H1 (cell line): ENCODE measurements at regions not wholly inside any gene's neighbourhood (a gene's known extent, or its start where the extent isn't known, plus 50 kb on each side); places are given as distances from the start of the nearest gene placed in this dataset.

Source experiments
- CTCF ChIA-PET: fragments of 300-600 bp; sonication (Branson Sonifier 250); formaldehyde crosslinking; loops from one replicate; lab custom pipeline; 2021; ENCODE audit not compliant: partially characterized antibody; lab: Charles Lee
- POLR2A ChIA-PET: fragments of 300-600 bp; sonication (Branson Sonifier 250); formaldehyde crosslinking; loops from one replicate; lab custom pipeline; 2021; ENCODE audit warnings: inconsistent platforms; ENCODE audit not compliant: partially characterized antibody; lab: Charles Lee
- DNase-seq, 2 experiments: peaks; one replicate each; pipeline versions ENCODE4 v3.0.0 to v3.0.0-alpha.2; 2010 to 2022; ENCODE audit warnings: low spot score in 2 of 2, low read depth in 1 of 2, mixed read lengths in 1 of 2
- FAIRE-seq: peaks from 2 replicates; lab custom pipeline; 2011; peaks lifted over from hg19 to GRCh38; lab: Jason Lieb, UNC
- H2AFZ ChIP-seq: 2 replicates; pipeline ENCODE4 v1.8.1; 2012; ENCODE audit warnings: low read length, inconsistent platforms
- H2AK5ac ChIP-seq: 2 replicates; pipeline ENCODE4 v1.6.1; 2013; ENCODE audit warnings: low read depth, low read length
- H2BK120ac ChIP-seq: replicated peaks from 2 replicates; pipeline ENCODE3; 2013; ENCODE audit warnings: low read depth, low read length, inconsistent platforms
- H2BK12ac ChIP-seq: 2 replicates; pipeline ENCODE4 v1.6.1; 2013; ENCODE audit warnings: low read depth, low read length
- H2BK15ac ChIP-seq: 2 replicates; pipeline ENCODE4 v1.6.1; 2013; ENCODE audit warnings: low read length
- H2BK20ac ChIP-seq: 2 replicates; pipeline ENCODE4 v1.6.1; 2013; ENCODE audit warnings: low read length
- H2BK5ac ChIP-seq: 2 replicates; pipeline ENCODE4 v1.6.1; 2013; ENCODE audit warnings: low read depth, low read length
- H3K14ac ChIP-seq: 2 replicates; pipeline ENCODE4 v1.6.1; 2013; ENCODE audit warnings: inconsistent platforms; ENCODE audit not compliant: insufficient read length
- H3K18ac ChIP-seq: 2 replicates; pipeline ENCODE4 v1.6.1; 2013; ENCODE audit warnings: low read length; ENCODE audit errors: extremely low read depth
- H3K23ac ChIP-seq: 2 replicates; pipeline ENCODE4 v1.6.1; 2013; ENCODE audit warnings: inconsistent platforms; ENCODE audit not compliant: insufficient read length
- H3K23me2 ChIP-seq: 2 replicates; pipeline ENCODE4 v1.6.1; 2013; ENCODE audit warnings: low read depth, low read length
- H3K27ac ChIP-seq: 2 replicates; pipeline ENCODE4 v1.6.1; 2011; ENCODE audit warnings: low read depth, low read length, inconsistent platforms
- H3K27me3 ChIP-seq, 4 experiments: replicated peaks in 1 of 4; 1 replicate in 1 of 4; 2 replicates in 3 of 4; pipeline versions ENCODE4 v1.6.1 to v1.8.1; 2011 to 2013; ENCODE audit warnings: low read length in 3 of 4, mild to moderate bottlenecking in 3 of 4, inconsistent platforms in 2 of 4, mixed read lengths in 2 of 4, moderate library complexity in 1 of 4; ENCODE audit not compliant: control insufficient read depth in 3 of 4, insufficient read depth in 3 of 4; ENCODE audit errors: extremely low read depth in 1 of 4
- H3K36me3 ChIP-seq, 4 experiments: 2 replicates each; pipeline versions ENCODE4 v1.6.1 to v1.8.1; 2011 to 2013; ENCODE audit warnings: mild to moderate bottlenecking in 4 of 4, low read length in 3 of 4, moderate library complexity in 2 of 4, control low read depth in 1 of 4, inconsistent platforms in 1 of 4; ENCODE audit not compliant: insufficient read depth in 4 of 4, control insufficient read depth in 2 of 4
- H3K4ac ChIP-seq: replicated peaks from 2 replicates; pipeline ENCODE3; 2013; ENCODE audit warnings: low read length, low read depth, mixed read lengths, inconsistent platforms; ENCODE audit not compliant: insufficient read length
- H3K4me1 ChIP-seq, 4 experiments: replicated peaks in 1 of 4; 1 replicate in 1 of 4; 2 replicates in 3 of 4; pipeline versions ENCODE4 v1.6.1 to v1.8.1; 2011 to 2013; ENCODE audit warnings: low read length in 3 of 4, inconsistent platforms in 2 of 4, mixed read lengths in 1 of 4; ENCODE audit not compliant: insufficient read depth in 4 of 4, control insufficient read depth in 3 of 4
- H3K4me2 ChIP-seq, 2 experiments: 2 replicates each; pipeline versions ENCODE4 v1.6.1 to v1.8.1; 2011 to 2013; ENCODE audit warnings: low read depth in 2 of 2, low read length in 2 of 2, control low read depth in 1 of 2, inconsistent platforms in 1 of 2, mild to moderate bottlenecking in 1 of 2; ENCODE audit not compliant: insufficient read depth in 1 of 2
- H3K4me3 ChIP-seq, 4 experiments: fragments of 200-600, 300-600 bp in 1 of 4; sonication (generic), shearing (Covaris generic), sonication (Bioruptor Twin) in 1 of 4; 2 replicates each; pipeline versions ENCODE4 v1.5.1 to v1.8.1; 2011 to 2016; ENCODE audit warnings: low read length in 4 of 4, low read depth in 3 of 4, control low read depth in 2 of 4, inconsistent platforms in 2 of 4, mild to moderate bottlenecking in 2 of 4, mixed read lengths in 1 of 4, moderate library complexity in 1 of 4; ENCODE audit not compliant: insufficient read depth in 2 of 4; ENCODE audit errors: extremely low read depth in 1 of 4
- H3K56ac ChIP-seq: replicated peaks from 2 replicates; pipeline ENCODE3; 2013; ENCODE audit warnings: low read depth, mild to moderate bottlenecking, mixed read lengths, low read length, inconsistent platforms; ENCODE audit not compliant: insufficient read length
- H3K79me1 ChIP-seq: 2 replicates; pipeline ENCODE4 v1.6.1; 2013; ENCODE audit warnings: low read depth, low read length, control low read depth
- H3K79me2 ChIP-seq, 2 experiments: 2 replicates each; pipeline versions ENCODE4 v1.6.1 to v1.8.1; 2012 to 2013; ENCODE audit warnings: low read length in 2 of 2, mild to moderate bottlenecking in 2 of 2, inconsistent platforms in 1 of 2; ENCODE audit not compliant: insufficient read depth in 2 of 2, control insufficient read depth in 1 of 2
- H3K9ac ChIP-seq, 4 experiments: replicated peaks in 1 of 4; 1 replicate in 1 of 4; 2 replicates in 3 of 4; pipeline versions ENCODE4 v1.6.1 to v1.8.1; 2011 to 2013; ENCODE audit warnings: low read depth in 3 of 4, low read length in 3 of 4, control low read depth in 2 of 4, mild to moderate bottlenecking in 2 of 4, moderate library complexity in 2 of 4, inconsistent platforms in 1 of 4; ENCODE audit errors: extremely low read depth in 1 of 4
- H3K9me3 ChIP-seq, 2 experiments: 2 replicates each; pipeline versions ENCODE4 v1.6.1 to v1.8.1; 2012 to 2013; ENCODE audit warnings: mild to moderate bottlenecking in 2 of 2, moderate library complexity in 2 of 2, control low read depth in 1 of 2, inconsistent platforms in 1 of 2, low read depth in 1 of 2, low read length in 1 of 2, mixed read lengths in 1 of 2; ENCODE audit not compliant: insufficient read depth in 2 of 2
- H4K20me1 ChIP-seq, 2 experiments: replicated peaks in 1 of 2; 2 replicates each; pipeline versions ENCODE3 to v1.8.1; 2011 to 2013; ENCODE audit warnings: inconsistent platforms in 2 of 2, low read length in 2 of 2, mild to moderate bottlenecking in 1 of 2; ENCODE audit not compliant: insufficient read depth in 2 of 2, control insufficient read depth in 1 of 2
- H4K5ac ChIP-seq: 2 replicates; pipeline ENCODE4 v1.6.1; 2013; ENCODE audit warnings: low read length, low read depth, mixed read lengths, inconsistent platforms; ENCODE audit not compliant: insufficient read length
- H4K8ac ChIP-seq: 2 replicates; pipeline ENCODE4 v1.8.0; 2013; ENCODE audit warnings: mild to moderate bottlenecking, moderate library complexity, low read length, inconsistent platforms; ENCODE audit not compliant: insufficient read depth; ENCODE audit errors: extremely low read depth
- H4K91ac ChIP-seq: replicated peaks from 2 replicates; pipeline ENCODE3; 2013; ENCODE audit warnings: low read length, mixed read lengths, inconsistent platforms; ENCODE audit not compliant: insufficient read length
- TAF7 ChIP-seq: optimal IDR thresholded peaks from 2 replicates; pipeline ENCODE3; 2011; ENCODE audit warnings: low read depth, mild to moderate bottlenecking, inconsistent platforms, low read length, moderate library complexity, borderline replicate concordance
- WGBS, 2 experiments: shearing (Covaris generic) in 1 of 2; methylation state at CpG; one replicate each; pipeline versions ENCODE4 v1.1.6 to v1.1.7; 2013 to 2015; ENCODE audit warnings: low lambda C conversion rate in 2 of 2, mixed read lengths in 2 of 2, inconsistent platforms in 1 of 2, low coverage in 1 of 2, missing lambda C conversion rate in 1 of 2; ENCODE audit not compliant: insufficient replicate concordance in 2 of 2, insufficient coverage in 1 of 2, insufficient read length in 1 of 2; ENCODE audit errors: extremely low coverage in 1 of 2, missing lambda C conversion rate in 1 of 2; 5-methylcytosine and 5-hydroxymethylcytosine counted together

DNA sequence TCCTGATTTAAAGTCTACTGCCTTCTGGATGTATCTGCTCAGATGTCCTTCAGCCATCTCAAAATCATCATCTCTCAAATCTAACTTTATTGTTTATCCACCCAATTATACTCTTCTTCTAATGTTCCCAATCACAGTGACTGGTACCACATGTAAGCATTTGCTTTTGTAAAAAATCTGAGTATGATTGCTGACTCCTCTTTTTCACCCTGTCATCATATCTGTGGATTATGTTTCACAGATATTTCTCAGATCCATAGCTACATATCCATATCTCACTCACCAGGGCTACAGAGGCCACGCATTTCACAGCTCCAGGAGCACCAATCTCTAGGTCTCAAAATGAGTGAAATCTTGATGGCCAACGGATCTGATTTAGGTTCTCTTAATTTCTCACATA, 76.1 kb downstream of the DHRS2 start:
- no peak overlapping the region for H3K27ac ChIP-seq
- WGBS, 2 experiments: 44% methylated on average over 2 of the region's 2 CpGs; no CpG with 5 or more reads in 1 of the 2 experiments
- H3K27me3 ChIP-seq: no peaks in the 10 kb centered on the region
- no peak overlapping the region for H3K4ac ChIP-seq
- no peak overlapping the region for H3K4me2 ChIP-seq
- no peak overlapping the region for H2BK20ac ChIP-seq
- H3K9me3 ChIP-seq: peaks cover 20 to 52% of the 10 kb centered on the region in 2 experiments
- H3K79me1 ChIP-seq: no peaks in the 10 kb centered on the region
- no peak overlapping the region for H3K14ac ChIP-seq
- H4K20me1 ChIP-seq: no peaks in the 10 kb centered on the region
- no peak overlapping the region for H3K4me3 ChIP-seq
- no peak overlapping the region for H4K91ac ChIP-seq
- H3K4me1 ChIP-seq: no peaks in the 10 kb centered on the region
- no peaks in the 10 kb centered on the region for H3K23me2 ChIP-seq
- CTCF ChIA-PET: interaction anchor here (1.1 kb wide), 1 partner anchor 15 kb away, joined by 4 read pairs; no protein-coding TSS in a partner anchor
- H2BK120ac ChIP-seq: no peak overlapping the region
- H2AK5ac ChIP-seq: no peak overlapping the region
- no peak for TF ChIP-seq TAF7
- TF ChIP-seq, all 59 proteins: peak for 0
- H3K23ac ChIP-seq: no peak overlapping the region
- no peak overlapping the region for H4K8ac ChIP-seq
- DNase-seq (no peak), FAIRE-seq (no peak)
- H3K36me3 ChIP-seq: no peaks in the 10 kb centered on the region
- H2BK5ac ChIP-seq: no peak overlapping the region
- H2BK12ac ChIP-seq: no peak overlapping the region
- no peak overlapping the region for H2BK15ac ChIP-seq
- no peaks in the 10 kb centered on the region for H3K79me2 ChIP-seq
- no peak overlapping the region for H3K18ac ChIP-seq
- no peak overlapping the region for H4K5ac ChIP-seq
- no peak overlapping the region for H3K9ac ChIP-seq
- POLR2A ChIA-PET: interaction anchor here (1.4 kb wide), 1 partner anchor 18 kb away, joined by 4 read pairs; no protein-coding TSS in a partner anchor
- H3K56ac ChIP-seq: no peak overlapping the region
- no peak overlapping the region for H2AFZ ChIP-seq
